ENCODE measurements at regions not wholly inside any gene's neighbourhood (a gene's known extent, or its start where the extent isn't known, plus 50 kb on each side); places are given as distances from the start of the nearest gene placed in this dataset.

- TF ChIP-seq CTCF (IDR thresholded peaks at IDR 0.05) (no peak), POLR2A (IDR thresholded peaks at IDR 0.05) (no peak)
Observed at GRCh38 chr4:3630136-3630597, 97.9 kb upstream of the LRPAP1 start.
